Liver (tissue), 8 donors: ENCODE measurements at regions not wholly inside any gene's neighbourhood (a gene's known extent, or its start where the extent isn't known, plus 50 kb on each side); places are given as distances from the start of the nearest gene placed in this dataset.

Experiments
- DNase-seq: peaks from one replicate; pipeline ENCODE4 v3.0.0-alpha.2; 2017; ENCODE audit warnings: low spot score
- H3K27ac ChIP-seq, 2 donors: one replicate each; pipeline ENCODE4 v1.7.0; 2013; ENCODE audit warnings: inconsistent platforms in 2 of 2, low read length in 2 of 2, control low read depth in 1 of 2, low read depth in 1 of 2, mild to moderate bottlenecking in 1 of 2
- H3K27me3 ChIP-seq, 4 donors: one replicate each; pipeline versions ENCODE4 v1.6.1 to v1.7.0; 2013; ENCODE audit warnings: low read length in 3 of 4, inconsistent platforms in 1 of 4, mild to moderate bottlenecking in 1 of 4, moderate library complexity in 1 of 4; ENCODE audit not compliant: control insufficient read depth in 4 of 4, insufficient read depth in 4 of 4
- H3K36me3 ChIP-seq, 4 donors: one replicate each; pipeline versions ENCODE4 v1.6.1 to v1.7.0; 2013; ENCODE audit warnings: low read length in 3 of 4, mild to moderate bottlenecking in 3 of 4, low read depth in 1 of 4, moderate library complexity in 1 of 4; ENCODE audit not compliant: control insufficient read depth in 4 of 4, insufficient read depth in 3 of 4
- H3K4me1 ChIP-seq, 4 donors: one replicate each; pipeline versions ENCODE4 v1.6.1 to v1.7.0; 2013; ENCODE audit warnings: low read length in 3 of 4, mild to moderate bottlenecking in 3 of 4, moderate library complexity in 1 of 4; ENCODE audit not compliant: control insufficient read depth in 4 of 4, insufficient read depth in 4 of 4
- H3K4me3 ChIP-seq, 3 donors: one replicate each; pipeline versions ENCODE4 v1.6.1 to v1.7.0; 2013; ENCODE audit warnings: low read length in 3 of 3, control low read depth in 1 of 3, low read depth in 1 of 3, mild to moderate bottlenecking in 1 of 3
- H3K9ac ChIP-seq, 2 donors: one replicate each; pipeline ENCODE4 v1.7.0; 2013; ENCODE audit warnings: low read length in 2 of 2, mild to moderate bottlenecking in 2 of 2, moderate library complexity in 2 of 2, control low read depth in 1 of 2, low read depth in 1 of 2
- H3K9me3 ChIP-seq, 4 donors: one replicate each; pipeline versions ENCODE4 v1.6.1 to v1.7.0; 2013; ENCODE audit warnings: low read length in 3 of 4; ENCODE audit not compliant: control insufficient read depth in 4 of 4
- ATF3 ChIP-seq: IDR thresholded peaks from 2 replicates; pipeline ENCODE4 v1.6.1; 2016; ENCODE audit warnings: antibody characterized with exemption
- CTCF ChIP-seq: fragments of 150-350 bp; IDR thresholded peaks from 2 replicates; pipeline ENCODE4 v1.5.1; 2017; ENCODE audit warnings: improper control_type of control experiment, low read depth, low read length; ENCODE audit not compliant: missing input control
- EGR1 ChIP-seq, 2 donors: IDR thresholded peaks; 2 replicates each; pipeline ENCODE4 v1.6.1; 2016 to 2018; ENCODE audit warnings: antibody characterized with exemption in 2 of 2, low read depth in 2 of 2
- FOXA1 ChIP-seq: IDR thresholded peaks from 2 replicates; pipeline ENCODE4 v1.6.1; 2016; ENCODE audit warnings: antibody characterized with exemption
- FOXA2 ChIP-seq: IDR thresholded peaks from 2 replicates; pipeline ENCODE4 v1.6.1; 2016; ENCODE audit warnings: antibody characterized with exemption
- HNF4A ChIP-seq, 2 donors: conservative IDR thresholded peaks; 2 replicates each; pipeline ENCODE4 v1.6.1; 2016; ENCODE audit warnings: antibody characterized with exemption in 2 of 2, mild to moderate bottlenecking in 2 of 2
- HNF4G ChIP-seq: IDR thresholded peaks from 2 replicates; pipeline ENCODE4 v1.6.1; 2016; ENCODE audit warnings: antibody characterized with exemption
- JUND ChIP-seq, 2 donors: IDR thresholded peaks; 2 replicates each; pipeline ENCODE4 v1.6.1; 2016; ENCODE audit warnings: antibody characterized with exemption in 2 of 2
- REST ChIP-seq: IDR thresholded peaks from 2 replicates; pipeline ENCODE4 v1.6.1; 2016; ENCODE audit warnings: antibody characterized with exemption, mild to moderate bottlenecking
- RXRA ChIP-seq, 2 donors: IDR thresholded peaks; 2 replicates each; pipeline ENCODE4 v1.6.1; 2017 to 2018; ENCODE audit warnings: antibody characterized with exemption in 2 of 2, mild to moderate bottlenecking in 1 of 2
- SP1 ChIP-seq: IDR thresholded peaks from 2 replicates; pipeline ENCODE4 v1.6.1; 2018; ENCODE audit warnings: antibody characterized with exemption, mild to moderate bottlenecking
- TAF1 ChIP-seq: conservative IDR thresholded peaks from 2 replicates; pipeline ENCODE4 v1.6.1; 2016; ENCODE audit warnings: antibody characterized with exemption, mild to moderate bottlenecking
- YY1 ChIP-seq: IDR thresholded peaks from 2 replicates; pipeline ENCODE4 v1.6.1; 2016; ENCODE audit warnings: antibody characterized with exemption, mild to moderate bottlenecking
- WGBS: extraction: QIAGEN DNeasy Blood & Tissue Kit; methylation state at CpG from one replicate; pipeline ENCODE4 v1.1.7; 2013; 5-methylcytosine and 5-hydroxymethylcytosine counted together
- donor health status: healthy.
- donor health status: healthy.
- donor health status: healthy.
- donor health status: healthy.
- donor health status: healthy.

DNA sequence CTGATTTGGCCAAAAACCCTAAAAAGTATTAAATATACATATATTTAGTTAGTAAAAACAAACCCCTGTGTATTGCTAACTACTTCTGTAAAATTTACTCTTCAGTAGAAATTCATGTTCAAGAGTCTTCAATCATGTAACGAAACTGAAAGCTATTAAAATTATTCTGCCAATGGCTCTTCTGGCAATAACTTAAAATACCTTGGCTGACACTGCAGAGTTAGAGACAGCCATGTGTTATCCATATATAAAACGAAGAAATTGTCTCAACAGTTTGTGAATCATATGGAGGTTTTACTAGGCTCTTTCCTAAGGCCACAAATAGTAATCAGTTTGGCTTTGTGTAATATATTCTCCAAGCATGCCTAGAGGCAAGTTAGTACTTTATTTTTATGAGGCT, 357.2 kb downstream of the COL11A1 start (continued):
- TF ChIP-seq FOXA2 (no peak), CTCF (no peak)

DNA sequence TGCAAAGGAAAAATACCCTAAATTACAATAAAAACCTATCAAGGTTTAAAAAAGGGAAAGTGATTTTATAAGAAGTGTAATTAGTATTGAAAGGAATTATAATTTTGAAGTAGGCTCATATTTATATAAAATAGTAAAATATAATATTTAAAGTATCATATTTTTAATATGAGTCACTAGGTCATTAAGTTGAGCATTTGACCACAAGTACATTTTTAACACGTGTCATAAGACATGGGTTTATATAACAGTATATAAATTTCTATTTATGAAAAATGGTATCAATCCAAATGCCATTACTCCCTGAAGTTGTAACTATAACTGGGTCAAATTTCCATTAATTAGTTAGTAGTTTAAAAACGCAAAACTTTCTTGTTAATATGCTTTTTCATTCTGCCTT, 365.9 kb downstream of the COL11A1 start:
- 60% methylated on average over 2 of the region's 2 CpGs for WGBS
- Histone ChIP-seq H3K36me3 (no peaks in the 10 kb centered on the region), H3K4me3 (no peak overlapping the region), H3K4me1 (no peaks in the 10 kb centered on the region), H3K9me3 (no peaks in the 10 kb centered on the region), H3K9ac (no peak overlapping the region), H3K27ac (no peak overlapping the region), H3K27me3 (no peaks in the 10 kb centered on the region)
- no peak for TF ChIP-seq REST
- TF ChIP-seq SP1, result no peak
- no peak for TF ChIP-seq ATF3
- DNase-seq, result no peak

DNA sequence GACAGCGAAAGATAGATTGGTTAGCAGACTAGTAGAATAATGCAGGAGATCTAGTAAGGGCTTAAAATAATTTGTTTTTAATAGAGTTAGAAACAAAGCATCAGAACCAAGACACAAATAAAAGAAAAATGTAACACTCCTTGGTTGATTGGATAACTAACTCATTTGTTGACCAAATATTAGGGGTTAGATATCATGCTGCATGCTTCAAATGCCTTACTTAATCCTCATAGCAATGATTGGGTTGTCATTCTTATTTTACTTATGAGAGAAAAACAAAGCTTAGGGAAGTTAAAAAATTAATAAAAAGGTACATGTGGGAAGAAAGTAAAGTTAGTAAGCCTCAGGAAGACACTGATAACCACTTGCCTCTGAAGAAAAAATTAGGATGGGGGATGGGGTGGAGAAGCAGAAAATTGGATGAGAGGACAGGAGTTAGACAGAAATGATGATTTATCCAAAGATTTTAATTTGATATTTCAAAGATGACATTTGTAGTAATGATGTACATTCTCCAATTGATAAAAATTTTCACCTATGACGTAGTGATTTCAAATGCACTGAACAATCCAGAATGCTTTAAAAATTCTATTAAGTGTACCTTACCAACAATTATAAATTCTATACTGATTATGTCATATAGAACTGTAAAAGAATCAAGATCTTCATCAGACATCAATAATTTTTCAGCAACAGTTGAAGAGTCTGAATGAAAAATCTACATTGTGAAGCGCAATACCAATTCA, 374.7 kb downstream of the COL11A1 start:
- DNase-seq, result no peak
- Histone ChIP-seq H3K4me1 (no peaks in the 10 kb centered on the region), H3K4me3 (no peak overlapping the region), H3K36me3 (no peaks in the 10 kb centered on the region), H3K27ac (no peak overlapping the region), H3K9me3 (no peaks in the 10 kb centered on the region), H3K9ac (no peak overlapping the region), H3K27me3 (peaks cover 0 to 3% (median 0%) of the 10 kb centered on the region in 4 donors)
- TF ChIP-seq REST (no peak), YY1 (no peak), HNF4G (no peak), TAF1 (no peak), RXRA (IDR thresholded peaks at IDR 0.05) (no peak), SP1 (no peak), HNF4A (conservative IDR thresholded peaks at IDR 0.05) (no peak), CTCF (no peak), FOXA1 (no peak), ATF3 (no peak), JUND (IDR thresholded peaks at IDR 0.05) (no peak), EGR1 (IDR thresholded peaks at IDR 0.05; ENCODE audit: low read depth in 2 of 2) (no peak)
- WGBS, result 65% methylated on average over 3 of the region's 3 CpGs
